CD14-positive monocyte (primary cell): ENCODE measurements at regions not wholly inside any gene's neighbourhood (a gene's known extent, or its start where the extent isn't known, plus 50 kb on each side); places are given as distances from the start of the nearest gene placed in this dataset. TPM values are rescaled to one million over a fixed set of nuclear protein-coding genes. Genes with fewer than 3 reads are reported as not detected.

Source experiments
- small RNA-seq: library from RNA; depleted of rRNA; stranded (forward); fragments of <200 nt; gene quantifications from one replicate; pipeline ENCODE3, GENCODE V24; 2012; ENCODE audit warnings: low read depth; ENCODE audit not compliant: insufficient read length

Small RNA genes lying in the stretch of these regions (small RNA-seq; reads per million reads assigned to genes)
- not detected for gene MIR378C
- gene RF00019: not detected
